IMR-90 (cell line): ENCODE measurements at regions not wholly inside any gene's neighbourhood (a gene's known extent, or its start where the extent isn't known, plus 50 kb on each side); places are given as distances from the start of the nearest gene placed in this dataset.

Experiments
- ATAC-seq: fragments of 200-7000 bp; cut with Tn5 transposase; 2 replicates; pipeline ENCODE4 v1.9.1; 2020; ENCODE audit warnings: low read depth, mild to moderate bottlenecking, moderate library complexity
- BruUV-seq: library from RNA; stranded (reverse); fragments of 400-500 nt; replicated peaks from 2 replicates; lab custom pipeline; 2021; lab: Mats Ljungman, UMichigan
- CTCF ChIA-PET: fragments of 300-600 bp; formaldehyde crosslinking; extraction: SDS; loops from one replicate; lab custom pipeline; 2021; ENCODE audit warnings: antibody characterized with exemption; lab: Yijun Ruan, JAX
- POLR2A ChIA-PET: fragments of 300-600 bp; sonication (Branson Sonifier 250); formaldehyde crosslinking; loops from one replicate; lab custom pipeline; 2022; ENCODE audit warnings: antibody characterized with exemption; ENCODE audit not compliant: unreplicated experiment; lab: Charles Lee
- DNase-seq: peaks from one replicate; pipeline ENCODE4 v3.0.0; 2013
- H2AFZ ChIP-seq: replicated peaks from 2 replicates; pipeline ENCODE3; 2013; ENCODE audit warnings: low read length, mild to moderate bottlenecking; ENCODE audit not compliant: poor library complexity
- H2AK5ac ChIP-seq: 2 replicates; pipeline ENCODE4 v1.6.1; 2013; ENCODE audit warnings: low read depth, low read length, inconsistent platforms
- H2AK9ac ChIP-seq: replicated peaks from 2 replicates; pipeline ENCODE3; 2013; ENCODE audit warnings: mild to moderate bottlenecking, low read depth, low read length, moderate library complexity; ENCODE audit not compliant: poor library complexity
- H2BK120ac ChIP-seq: 2 replicates; pipeline ENCODE4 v1.6.1; 2013; ENCODE audit warnings: low read depth, low read length, inconsistent platforms
- H2BK15ac ChIP-seq: 3 replicates; pipeline ENCODE4 v1.6.1; 2013; ENCODE audit warnings: low read depth, low read length, inconsistent platforms
- H2BK20ac ChIP-seq: 2 replicates; pipeline ENCODE4 v1.6.1; 2013; ENCODE audit warnings: low read depth, mild to moderate bottlenecking, inconsistent platforms, low read length, moderate library complexity
- H2BK5ac ChIP-seq: 2 replicates; pipeline ENCODE4 v1.6.1; 2013; ENCODE audit warnings: mild to moderate bottlenecking, low read depth, low read length, inconsistent platforms; ENCODE audit not compliant: poor library complexity, severe bottlenecking
- H3K14ac ChIP-seq: replicated peaks from 2 replicates; pipeline ENCODE4 v1.6.1; 2013; ENCODE audit warnings: low read depth, low read length, inconsistent platforms
- H3K18ac ChIP-seq: 2 replicates; pipeline ENCODE4 v1.6.1; 2013; ENCODE audit warnings: low read depth, low read length, control low read depth
- H3K23ac ChIP-seq: 2 replicates; pipeline ENCODE4 v1.6.1; 2013; ENCODE audit warnings: low read depth, low read length, inconsistent platforms
- H3K27ac ChIP-seq: 2 replicates; pipeline ENCODE4 v1.5.1; 2013; ENCODE audit warnings: mild to moderate bottlenecking, control low read depth, low read length; ENCODE audit not compliant: insufficient read depth
- H3K27me3 ChIP-seq: 2 replicates; pipeline ENCODE4 v1.6.1; 2013; ENCODE audit warnings: low read length; ENCODE audit not compliant: control insufficient read depth, insufficient read depth
- H3K36me3 ChIP-seq: 2 replicates; pipeline ENCODE4 v1.6.1; 2013; ENCODE audit warnings: low read length, mixed read lengths; ENCODE audit not compliant: control insufficient read depth, insufficient read depth
- H3K4ac ChIP-seq: 2 replicates; pipeline ENCODE4 v1.6.1; 2013; ENCODE audit warnings: low read depth, low read length, inconsistent platforms
- H3K4me1 ChIP-seq: 2 replicates; pipeline ENCODE4 v1.6.1; 2013; ENCODE audit warnings: low read length, mixed read lengths; ENCODE audit not compliant: control insufficient read depth, insufficient read depth
- H3K4me2 ChIP-seq: 2 replicates; pipeline ENCODE4 v1.6.1; 2013; ENCODE audit warnings: low read depth, mild to moderate bottlenecking, control low read depth, low read length, moderate library complexity
- H3K4me3 ChIP-seq: 2 replicates; pipeline ENCODE4 v1.5.1; 2013; ENCODE audit warnings: low read depth, mild to moderate bottlenecking, control low read depth, low read length, moderate library complexity; ENCODE audit not compliant: insufficient read depth
- H3K56ac ChIP-seq: 2 replicates; pipeline ENCODE4 v1.6.1; 2013; ENCODE audit warnings: low read length, inconsistent platforms; ENCODE audit not compliant: insufficient read depth; ENCODE audit errors: extremely low read depth
- H3K79me1 ChIP-seq, 2 experiments: 2 replicates each; pipeline ENCODE4 v1.6.1; 2013; ENCODE audit warnings: low read length in 2 of 2, inconsistent platforms in 1 of 2, low read depth in 1 of 2
- H3K9ac ChIP-seq: 2 replicates; pipeline ENCODE4 v1.6.1; 2013; ENCODE audit warnings: low read depth, low read length, control low read depth
- H3K9me1 ChIP-seq: 2 replicates; pipeline ENCODE4 v1.6.1; 2013; ENCODE audit warnings: low read length, inconsistent platforms; ENCODE audit not compliant: insufficient read depth
- H3K9me3 ChIP-seq: 2 replicates; pipeline ENCODE4 v1.6.1; 2013; ENCODE audit warnings: low read length; ENCODE audit not compliant: control insufficient read depth, insufficient read depth
- H4K20me1 ChIP-seq: 2 replicates; pipeline ENCODE4 v1.6.1; 2013; ENCODE audit warnings: low read length, inconsistent platforms; ENCODE audit not compliant: insufficient read depth
- H4K5ac ChIP-seq: 2 replicates; pipeline ENCODE4 v1.6.1; 2013; ENCODE audit warnings: mild to moderate bottlenecking, low read depth, low read length, control low read depth
- H4K8ac ChIP-seq, 2 experiments: 2 replicates each; pipeline ENCODE4 v1.6.1; 2013; ENCODE audit warnings: low read depth in 2 of 2, low read length in 2 of 2, control low read depth in 1 of 2, inconsistent platforms in 1 of 2
- H4K91ac ChIP-seq: 2 replicates; pipeline ENCODE4 v1.6.1; 2013; ENCODE audit warnings: low read depth, low read length, inconsistent platforms; ENCODE audit not compliant: insufficient read depth
- BHLHE40 ChIP-seq: fragments of 150-350 bp; IDR thresholded peaks from 2 replicates; pipeline ENCODE4 v1.6.1; 2016; ENCODE audit warnings: mild to moderate bottlenecking, low read depth, low read length
- CEBPB ChIP-seq: IDR thresholded peaks from 2 replicates; pipeline ENCODE4 v1.6.1; 2012; ENCODE audit warnings: low read depth, low read length, improper control_type of control experiment
- CHD1 ChIP-seq: IDR thresholded peaks from 2 replicates; pipeline ENCODE4 v1.6.1; 2012; ENCODE audit warnings: low read depth, low read length, improper control_type of control experiment
- MXI1 ChIP-seq: IDR thresholded peaks from 2 replicates; pipeline ENCODE4 v1.6.1; 2012; ENCODE audit warnings: low read depth, mild to moderate bottlenecking, low read length, moderate library complexity, borderline replicate concordance
- NFE2L2 ChIP-seq: fragments of 150-350 bp; IDR thresholded peaks from 2 replicates; pipeline ENCODE4 v1.6.1; 2016; ENCODE audit warnings: low read depth, mild to moderate bottlenecking, low read length
- POLR2A ChIP-seq: IDR thresholded peaks from 2 replicates; pipeline ENCODE4 v1.6.1; 2012; ENCODE audit warnings: mild to moderate bottlenecking, low read depth, low read length
- RAD21 ChIP-seq: IDR thresholded peaks from 2 replicates; pipeline ENCODE4 v1.6.1; 2012; ENCODE audit warnings: low read length, improper control_type of control experiment
- RCOR1 ChIP-seq: IDR thresholded peaks from 2 replicates; pipeline ENCODE4 v1.6.1; 2012; ENCODE audit warnings: mild to moderate bottlenecking, low read length, improper control_type of control experiment; ENCODE audit not compliant: insufficient replicate concordance
- RFX5 ChIP-seq: IDR thresholded peaks from 2 replicates; pipeline ENCODE4 v1.8.0; 2012; ENCODE audit warnings: low read depth, mild to moderate bottlenecking, low read length, moderate library complexity
- WGBS, 2 experiments: methylation state at CpG; one replicate each; pipeline versions ENCODE4 v1.1.5 to v1.1.7; 2013; ENCODE audit warnings: missing lambda C conversion rate in 2 of 2; ENCODE audit not compliant: insufficient read length in 1 of 2; ENCODE audit errors: extremely low coverage in 2 of 2; 5-methylcytosine and 5-hydroxymethylcytosine counted together
- dilution Hi-C: fragments of 300-500 bp; cut with HindIII; formaldehyde crosslinking; loops from one replicate; pipeline ENCODE4 v1.14.3; 2018; ENCODE audit warnings: low sequenced_read_pairs; ENCODE audit not compliant: unreplicated experiment
- in situ Hi-C: fragments of 300-500 bp; cut with MboI; formaldehyde crosslinking; loops from 3 replicates; pipeline ENCODE4 v1.14.3; 2019; ENCODE audit warnings: low sequenced_read_pairs, inconsistent platforms, mixed read lengths
- intact Hi-C: fragments of 100-400 bp; cut with micrococcal nuclease; formaldehyde crosslinking; loops from 2 replicates; pipeline ENCODE4 v1.10.0; 2022
- TF ChIP-seq, protein P1 (sequence below): fragments of 150-350 bp; IDR thresholded peaks from 2 replicates; pipeline ENCODE4 v1.6.1; 2017; ENCODE audit warnings: mild to moderate bottlenecking, antibody characterized with exemption, low read length, low read depth
- TF ChIP-seq, protein P2 (sequence below): conservative IDR thresholded peaks from 2 replicates; pipeline ENCODE4 v1.5.1; 2012; ENCODE audit warnings: mild to moderate bottlenecking, low read depth, low read length, improper control_type of control experiment

GRCh38 chr11:46181387-46181786, 60.1 kb upstream of the PHF21A start:
- Histone ChIP-seq H4K20me1 (no peaks in the 10 kb centered on the region), H2BK15ac (no peak overlapping the region), H3K27ac (no peak overlapping the region), H3K56ac (no peak overlapping the region), H3K27me3 (peaks cover 34% of the 10 kb centered on the region), H3K9me3 (peaks cover 5% of the 10 kb centered on the region), H3K9me1 (no peaks in the 10 kb centered on the region), H3K9ac (no peak overlapping the region), H3K4me3 (no peak overlapping the region), H3K79me1 (no peaks in the 10 kb centered on the region), H3K4me2 (no peak overlapping the region), H3K18ac (no peak overlapping the region), H3K14ac (no peak overlapping the region), H3K4me1 (peaks cover 1% of the 10 kb centered on the region; the same call in 1 of the 2 replicates), H4K91ac (no peak overlapping the region), H2AK9ac (no peak overlapping the region), H3K4ac (no peak overlapping the region), H2AFZ (no peak overlapping the region), H2AK5ac (no peak overlapping the region), H3K36me3 (no peaks in the 10 kb centered on the region), H2BK120ac (no peak overlapping the region), H2BK20ac (no peak overlapping the region), H3K23ac (no peak overlapping the region), H2BK5ac (no peak overlapping the region), H4K5ac (no peak overlapping the region), H4K8ac (no peak overlapping the region)
- TF ChIP-seq CHD1 (no peak), RCOR1 (no peak), RAD21 (no peak), BHLHE40 (no peak), POLR2A (no peak), NFE2L2 (no peak), RFX5 (no peak), MXI1 (no peak), CEBPB (no peak)
- TF ChIP-seq, protein P1, sequence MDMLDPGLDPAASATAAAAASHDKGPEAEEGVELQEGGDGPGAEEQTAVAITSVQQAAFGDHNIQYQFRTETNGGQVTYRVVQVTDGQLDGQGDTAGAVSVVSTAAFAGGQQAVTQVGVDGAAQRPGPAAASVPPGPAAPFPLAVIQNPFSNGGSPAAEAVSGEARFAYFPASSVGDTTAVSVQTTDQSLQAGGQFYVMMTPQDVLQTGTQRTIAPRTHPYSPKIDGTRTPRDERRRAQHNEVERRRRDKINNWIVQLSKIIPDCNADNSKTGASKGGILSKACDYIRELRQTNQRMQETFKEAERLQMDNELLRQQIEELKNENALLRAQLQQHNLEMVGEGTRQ = no peak
- TF ChIP-seq, protein P2, sequence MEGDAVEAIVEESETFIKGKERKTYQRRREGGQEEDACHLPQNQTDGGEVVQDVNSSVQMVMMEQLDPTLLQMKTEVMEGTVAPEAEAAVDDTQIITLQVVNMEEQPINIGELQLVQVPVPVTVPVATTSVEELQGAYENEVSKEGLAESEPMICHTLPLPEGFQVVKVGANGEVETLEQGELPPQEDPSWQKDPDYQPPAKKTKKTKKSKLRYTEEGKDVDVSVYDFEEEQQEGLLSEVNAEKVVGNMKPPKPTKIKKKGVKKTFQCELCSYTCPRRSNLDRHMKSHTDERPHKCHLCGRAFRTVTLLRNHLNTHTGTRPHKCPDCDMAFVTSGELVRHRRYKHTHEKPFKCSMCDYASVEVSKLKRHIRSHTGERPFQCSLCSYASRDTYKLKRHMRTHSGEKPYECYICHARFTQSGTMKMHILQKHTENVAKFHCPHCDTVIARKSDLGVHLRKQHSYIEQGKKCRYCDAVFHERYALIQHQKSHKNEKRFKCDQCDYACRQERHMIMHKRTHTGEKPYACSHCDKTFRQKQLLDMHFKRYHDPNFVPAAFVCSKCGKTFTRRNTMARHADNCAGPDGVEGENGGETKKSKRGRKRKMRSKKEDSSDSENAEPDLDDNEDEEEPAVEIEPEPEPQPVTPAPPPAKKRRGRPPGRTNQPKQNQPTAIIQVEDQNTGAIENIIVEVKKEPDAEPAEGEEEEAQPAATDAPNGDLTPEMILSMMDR = no peak
- intact Hi-C loops = no loop called here
- DNase-seq (no peak), ATAC-seq (no peak)
- no CpG with 5 or more reads among the region's 1 CpG for WGBS, 2 experiments
- in situ Hi-C loops = no loop called here
- dilution Hi-C loops = no loop called here
- ChIA-PET POLR2A (no interaction called here), CTCF (no interaction called here)
- BruUV-seq = no TSS peak
